AG04449 (cell line): ENCODE measurements at regions not wholly inside any gene's neighbourhood (a gene's known extent, or its start where the extent isn't known, plus 50 kb on each side); places are given as distances from the start of the nearest gene placed in this dataset.

ENCODE experiments used
- CTCF ChIA-PET: fragments of 350-600 bp; formaldehyde crosslinking; extraction: SDS; loops from one replicate; lab custom pipeline; 2021; ENCODE audit warnings: antibody characterized with exemption; lab: Yijun Ruan, JAX
- POLR2A ChIA-PET: fragments of 400-600, 350-600 bp; formaldehyde crosslinking; extraction: SDS; loops from one replicate; lab custom pipeline; 2020; ENCODE audit warnings: antibody characterized with exemption, inconsistent platforms; lab: Yijun Ruan, JAX
- DNase-seq: peaks from one replicate; pipeline ENCODE4 v3.0.0-alpha.2; 2010; ENCODE audit warnings: low read depth, low spot score
- H3K4me3 ChIP-seq: 2 replicates; pipeline ENCODE4 v1.5.1; 2011; ENCODE audit warnings: low read depth, mild to moderate bottlenecking, control low read depth, low read length
- TF ChIP-seq, protein P1 (sequence below): IDR thresholded peaks from one replicate; pipeline ENCODE4 v1.5.1; 2011; ENCODE audit warnings: mild to moderate bottlenecking, moderate library complexity, low read length, control low read depth, inconsistent platforms; ENCODE audit not compliant: insufficient read depth; ENCODE audit errors: missing control alignments

DNA sequence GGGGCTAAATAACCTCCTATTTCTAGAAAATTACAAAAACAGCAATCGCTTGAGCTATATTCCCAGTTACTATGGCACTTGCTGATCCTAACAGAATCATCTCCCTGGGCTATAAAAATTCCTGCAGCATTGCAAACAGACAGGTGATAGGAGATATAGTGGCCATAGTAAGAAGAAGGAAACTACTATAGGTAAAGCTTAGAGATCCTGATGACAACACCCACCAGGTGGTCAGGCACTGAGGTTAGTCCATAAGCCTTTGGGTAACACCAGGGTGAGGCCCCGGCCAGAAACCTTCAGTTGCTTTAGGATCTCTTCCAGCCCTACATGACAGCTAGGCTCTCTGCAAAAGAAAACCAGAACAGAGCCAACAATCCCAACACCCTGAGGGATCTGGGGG, 197.9 kb upstream of the PPP1R2C start:
- CTCF ChIA-PET: no interaction called here
- TF ChIP-seq, protein P1, sequence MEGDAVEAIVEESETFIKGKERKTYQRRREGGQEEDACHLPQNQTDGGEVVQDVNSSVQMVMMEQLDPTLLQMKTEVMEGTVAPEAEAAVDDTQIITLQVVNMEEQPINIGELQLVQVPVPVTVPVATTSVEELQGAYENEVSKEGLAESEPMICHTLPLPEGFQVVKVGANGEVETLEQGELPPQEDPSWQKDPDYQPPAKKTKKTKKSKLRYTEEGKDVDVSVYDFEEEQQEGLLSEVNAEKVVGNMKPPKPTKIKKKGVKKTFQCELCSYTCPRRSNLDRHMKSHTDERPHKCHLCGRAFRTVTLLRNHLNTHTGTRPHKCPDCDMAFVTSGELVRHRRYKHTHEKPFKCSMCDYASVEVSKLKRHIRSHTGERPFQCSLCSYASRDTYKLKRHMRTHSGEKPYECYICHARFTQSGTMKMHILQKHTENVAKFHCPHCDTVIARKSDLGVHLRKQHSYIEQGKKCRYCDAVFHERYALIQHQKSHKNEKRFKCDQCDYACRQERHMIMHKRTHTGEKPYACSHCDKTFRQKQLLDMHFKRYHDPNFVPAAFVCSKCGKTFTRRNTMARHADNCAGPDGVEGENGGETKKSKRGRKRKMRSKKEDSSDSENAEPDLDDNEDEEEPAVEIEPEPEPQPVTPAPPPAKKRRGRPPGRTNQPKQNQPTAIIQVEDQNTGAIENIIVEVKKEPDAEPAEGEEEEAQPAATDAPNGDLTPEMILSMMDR: no peak
- no peak for DNase-seq
- POLR2A ChIA-PET: no interaction called here
- no peak overlapping the region for H3K4me3 ChIP-seq

DNA sequence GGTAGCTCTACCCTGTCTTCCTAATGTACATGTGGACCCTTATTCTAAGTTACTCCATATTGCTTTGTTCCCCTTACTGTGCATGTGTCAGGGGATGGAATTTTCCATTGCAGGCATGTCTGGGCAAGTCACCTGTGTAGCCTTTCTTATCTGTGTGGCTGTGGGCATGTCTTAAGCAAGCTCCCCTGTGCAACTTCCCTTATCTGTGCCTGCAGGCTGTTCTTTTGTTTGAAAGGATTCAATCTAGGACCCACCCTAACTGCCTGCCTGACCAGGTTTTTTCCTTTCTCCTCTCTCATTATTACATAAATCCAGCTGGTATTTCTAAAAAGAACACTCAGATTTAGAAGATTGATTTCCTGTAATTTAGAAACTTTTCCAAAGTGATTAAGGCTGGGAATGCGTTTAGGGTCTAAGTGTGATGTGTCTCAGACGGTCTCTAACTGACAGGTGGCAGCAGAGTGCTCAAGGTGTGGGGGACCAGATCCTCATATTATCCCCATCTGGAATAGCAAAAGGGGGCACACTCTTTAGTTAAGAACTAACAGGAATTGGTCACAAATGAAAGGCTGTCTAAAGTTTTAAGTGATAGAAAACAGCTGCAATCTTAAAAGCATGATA, 198.9 kb upstream of the PPP1R2C start:
- no peak for DNase-seq
- TF ChIP-seq, protein P1: no peak
- CTCF ChIA-PET: no interaction called here
- POLR2A ChIA-PET: no interaction called here
- H3K4me3 ChIP-seq: no peak overlapping the region

DNA sequence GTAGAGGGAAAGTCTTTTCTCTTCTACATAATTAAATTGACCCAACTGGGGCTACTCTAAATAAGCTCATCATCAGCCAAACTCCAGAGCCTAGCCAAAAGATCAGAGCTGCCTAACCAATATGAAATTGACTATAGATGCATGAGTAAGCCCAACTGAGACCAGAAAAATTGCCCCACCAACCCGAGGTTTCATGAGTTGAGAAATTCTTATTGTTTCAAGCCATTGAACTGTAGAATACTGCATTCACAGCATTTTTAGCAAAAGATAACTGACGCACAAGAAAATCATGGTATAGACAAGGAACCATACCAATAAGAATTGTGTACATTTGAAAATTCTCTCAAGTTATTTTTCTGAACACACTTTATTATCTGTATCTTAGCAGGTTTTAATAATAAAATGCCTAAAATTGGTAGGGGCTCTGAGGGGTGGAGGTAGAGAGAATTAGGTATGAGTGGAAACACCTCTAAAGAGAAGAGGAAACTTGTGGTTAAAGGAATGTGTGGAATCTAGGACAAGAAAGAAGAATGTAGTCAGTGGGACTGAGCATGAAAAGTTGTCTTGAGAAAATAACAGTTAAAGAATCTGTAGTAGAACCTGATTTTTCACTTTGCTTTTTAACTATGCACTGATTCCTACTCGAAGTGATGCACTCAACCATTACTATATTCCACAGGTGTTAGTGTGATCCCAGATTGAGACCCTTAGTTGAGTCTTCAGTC, 200.9 kb upstream of the PPP1R2C start:
- ChIA-PET POLR2A (no interaction called here), CTCF (no interaction called here)
- DNase-seq: no peak
- no peak overlapping the region for H3K4me3 ChIP-seq
- TF ChIP-seq, protein P1: no peak

DNA sequence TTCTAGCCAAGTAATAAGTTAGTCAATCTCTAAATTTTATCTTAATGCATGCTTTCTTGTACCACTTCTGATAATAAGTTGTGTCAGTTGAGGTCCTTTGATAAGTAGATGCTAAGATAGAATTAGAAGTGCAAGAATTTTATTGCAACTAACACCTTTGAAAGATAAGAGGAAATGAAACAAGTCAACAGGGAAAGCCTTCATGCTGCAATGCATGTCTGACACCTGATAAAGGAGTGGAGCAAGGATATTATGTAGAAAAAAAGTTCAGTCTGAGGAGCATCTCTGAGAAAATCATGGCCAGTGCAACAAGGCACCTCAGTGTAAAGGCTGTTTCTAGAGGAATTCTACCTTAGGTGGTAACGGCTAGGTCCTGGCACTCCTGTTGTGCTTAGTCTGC, 210.7 kb upstream of the PPP1R2C start:
- TF ChIP-seq, protein P1: no peak
- ChIA-PET CTCF (no interaction called here), POLR2A (no interaction called here)
- DNase-seq: no peak
- no peak overlapping the region for H3K4me3 ChIP-seq

DNA sequence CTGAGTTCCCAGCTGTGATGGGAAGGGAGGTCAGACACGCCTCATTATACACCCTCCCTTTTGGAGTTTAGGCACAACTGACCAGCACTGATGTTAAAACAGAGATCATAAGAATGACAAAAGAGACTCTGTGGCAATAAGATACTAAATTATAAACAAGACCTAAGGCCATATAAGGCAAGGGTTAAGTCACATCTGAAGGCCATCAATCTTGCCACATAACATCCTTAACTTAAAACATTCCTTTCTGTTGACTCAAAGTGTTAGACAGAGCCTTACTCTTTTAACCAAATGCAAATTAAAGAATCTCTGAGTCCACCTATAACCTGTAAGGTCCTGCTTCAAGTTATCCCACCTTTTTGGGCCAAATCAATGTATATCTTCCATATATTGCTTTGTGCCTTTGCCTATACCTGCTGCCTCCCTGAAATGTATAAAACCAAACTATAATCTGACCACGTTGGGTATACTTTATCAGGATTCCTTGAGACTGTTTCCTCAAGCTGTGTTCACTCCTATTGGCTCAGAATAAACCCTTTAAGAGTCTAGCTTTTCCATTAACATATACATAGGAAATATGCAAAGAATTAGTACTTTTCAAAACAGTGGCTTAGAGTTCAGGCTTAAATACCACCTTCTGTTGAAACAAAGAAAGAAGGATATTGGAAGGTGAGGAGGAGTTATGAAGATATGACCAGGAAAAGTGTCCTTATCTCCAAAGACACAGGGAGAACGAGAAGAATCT, 214.4 kb upstream of the PPP1R2C start:
- no peak overlapping the region for H3K4me3 ChIP-seq
- POLR2A ChIA-PET: no interaction called here
- CTCF ChIA-PET: no interaction called here
- TF ChIP-seq, protein P1: no peak
- no peak for DNase-seq

DNA sequence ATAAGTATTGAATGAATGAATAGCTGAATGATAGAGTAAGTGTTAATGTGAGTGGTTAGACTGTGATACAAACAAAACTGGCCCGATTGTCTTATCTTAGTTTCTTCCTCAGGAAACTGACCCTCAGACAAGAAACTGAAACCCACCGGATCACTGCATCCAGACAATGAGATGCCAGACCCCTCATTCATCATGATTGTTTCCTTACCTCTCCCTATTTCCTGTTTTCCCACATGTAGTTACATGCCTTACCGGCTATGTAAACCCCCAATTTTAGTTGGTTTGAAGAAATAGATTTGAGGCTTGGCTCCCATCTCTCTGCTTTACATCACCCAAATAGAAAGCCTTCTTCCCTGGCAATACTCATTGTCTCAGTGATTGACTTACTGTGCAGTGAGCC, 218.9 kb upstream of the PPP1R2C start:
- no peak overlapping the region for H3K4me3 ChIP-seq
- TF ChIP-seq, protein P1: no peak
- no peak for DNase-seq
- POLR2A ChIA-PET: no interaction called here
- CTCF ChIA-PET: no interaction called here
